Adrenal gland (tissue), 5 donors: ENCODE measurements at regions not wholly inside any gene's neighbourhood (a gene's known extent, or its start where the extent isn't known, plus 50 kb on each side); places are given as distances from the start of the nearest gene placed in this dataset.

ENCODE experiments used
- POLR2A ChIP-seq, 2 donors: fragments of 450-650 bp; IDR thresholded peaks; one replicate each; pipeline ENCODE4 v1.6.1; 2017; ENCODE audit warnings: antibody characterized with exemption in 2 of 2, mild to moderate bottlenecking in 2 of 2, moderate library complexity in 1 of 2
- TF ChIP-seq, protein P1 (sequence below), 6 experiments: fragments of 450-650 bp in 4 of 6; fragments of 200-600 bp in 2 of 6; sonication (generic) in 1 of 6; IDR thresholded peaks; 1 replicate in 5 of 6; 2 replicates in 1 of 6; pipeline versions ENCODE4 v1.5.1 to v1.8.0; 2016 to 2021; ENCODE audit warnings: antibody characterized with exemption in 6 of 6, mild to moderate bottlenecking in 2 of 6, moderate library complexity in 1 of 6
- donor health status: DM: no; HTN: no; CAD: no.

DNA sequence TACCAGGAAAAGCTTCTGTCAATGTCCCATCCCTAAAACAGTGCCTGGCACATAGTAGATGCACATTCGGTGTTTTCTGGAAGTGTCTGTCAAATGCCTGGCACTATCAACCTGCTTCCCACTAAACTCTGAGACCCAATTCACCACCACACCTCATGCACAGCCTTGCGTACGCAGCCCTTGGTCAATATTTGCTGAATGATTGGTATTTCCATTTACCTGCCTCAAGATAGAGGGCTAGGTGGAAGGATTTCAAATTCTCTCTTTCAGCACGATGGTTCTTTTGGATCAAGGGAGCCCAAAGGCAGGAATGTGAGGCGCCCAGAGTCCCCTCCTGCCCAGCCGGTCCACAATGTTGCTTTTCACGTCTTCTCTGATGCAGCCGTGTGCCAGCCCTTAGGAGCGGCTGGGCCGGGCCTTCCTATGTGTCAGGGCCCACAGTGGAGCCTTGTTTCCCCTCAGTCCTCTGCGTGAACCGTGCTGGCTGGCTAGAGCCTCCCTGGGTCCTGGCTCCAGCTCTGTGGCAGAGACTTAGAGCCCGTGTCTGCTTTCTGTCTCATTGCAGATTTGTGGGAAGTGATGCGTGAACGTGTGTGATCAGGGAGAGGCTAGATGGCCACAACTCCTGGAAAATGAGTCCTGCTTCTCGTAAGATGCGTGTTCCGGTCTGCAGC is 99.9 kb upstream of the RFLNA start:
- TF ChIP-seq, protein P1, sequence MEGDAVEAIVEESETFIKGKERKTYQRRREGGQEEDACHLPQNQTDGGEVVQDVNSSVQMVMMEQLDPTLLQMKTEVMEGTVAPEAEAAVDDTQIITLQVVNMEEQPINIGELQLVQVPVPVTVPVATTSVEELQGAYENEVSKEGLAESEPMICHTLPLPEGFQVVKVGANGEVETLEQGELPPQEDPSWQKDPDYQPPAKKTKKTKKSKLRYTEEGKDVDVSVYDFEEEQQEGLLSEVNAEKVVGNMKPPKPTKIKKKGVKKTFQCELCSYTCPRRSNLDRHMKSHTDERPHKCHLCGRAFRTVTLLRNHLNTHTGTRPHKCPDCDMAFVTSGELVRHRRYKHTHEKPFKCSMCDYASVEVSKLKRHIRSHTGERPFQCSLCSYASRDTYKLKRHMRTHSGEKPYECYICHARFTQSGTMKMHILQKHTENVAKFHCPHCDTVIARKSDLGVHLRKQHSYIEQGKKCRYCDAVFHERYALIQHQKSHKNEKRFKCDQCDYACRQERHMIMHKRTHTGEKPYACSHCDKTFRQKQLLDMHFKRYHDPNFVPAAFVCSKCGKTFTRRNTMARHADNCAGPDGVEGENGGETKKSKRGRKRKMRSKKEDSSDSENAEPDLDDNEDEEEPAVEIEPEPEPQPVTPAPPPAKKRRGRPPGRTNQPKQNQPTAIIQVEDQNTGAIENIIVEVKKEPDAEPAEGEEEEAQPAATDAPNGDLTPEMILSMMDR (IDR thresholded peaks at IDR 0.05): no peak
- TF ChIP-seq POLR2A (IDR thresholded peaks at IDR 0.05): no peak
